ENCODE measurements at regions not wholly inside any gene's neighbourhood (a gene's known extent, or its start where the extent isn't known, plus 50 kb on each side); places are given as distances from the start of the nearest gene placed in this dataset.
A peak's percentile ranks its signal among the peaks of the same experiment; 100 is the strongest.

DNA sequence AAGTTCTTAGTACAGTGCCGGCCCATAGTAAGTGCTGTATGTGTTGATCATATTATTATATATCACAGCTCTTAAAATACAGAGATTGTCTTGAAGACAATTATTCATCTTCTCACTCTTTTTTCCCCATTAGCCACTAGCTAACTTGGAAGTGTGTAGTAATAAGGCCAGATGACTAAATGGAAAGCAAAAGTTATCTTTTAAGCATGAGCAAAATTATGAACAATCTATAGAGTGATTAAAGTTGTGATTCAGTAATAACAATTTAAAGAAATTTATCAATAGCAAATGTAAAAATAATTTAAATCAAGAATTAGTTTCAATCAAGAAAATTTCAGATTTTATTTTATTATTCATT is 630.9 kb upstream of the TBL1XR1 start:
- no peaks in the 10 kb centered on the region for H3K36me3 ChIP-seq (ENCODE audit: control insufficient read depth in 4 of 4, insufficient read depth in 3 of 4, low read depth in 1 of 4, low read length in 3 of 4)
- H3K9me3 ChIP-seq (ENCODE audit: control insufficient read depth in 4 of 4, low read length in 3 of 4) = no peaks in the 10 kb centered on the region
- H3K4me3 ChIP-seq (ENCODE audit: low read depth in 1 of 3, low read length in 3 of 3) = peak overlapping the region; percentile 32 to 66 (median 59)
- peak overlapping the region; percentile 90 to 96 for H3K27ac ChIP-seq (ENCODE audit: low read depth in 1 of 2, low read length in 2 of 2)
- peaks cover 11 to 37% (median 27%) of the 10 kb centered on the region in 4 donors for H3K4me1 ChIP-seq (ENCODE audit: control insufficient read depth in 4 of 4, insufficient read depth in 4 of 4, low read length in 3 of 4)
- no peaks in the 10 kb centered on the region for H3K27me3 ChIP-seq (ENCODE audit: control insufficient read depth in 4 of 4, insufficient read depth in 4 of 4, low read length in 3 of 4)
- TF ChIP-seq, protein P1, sequence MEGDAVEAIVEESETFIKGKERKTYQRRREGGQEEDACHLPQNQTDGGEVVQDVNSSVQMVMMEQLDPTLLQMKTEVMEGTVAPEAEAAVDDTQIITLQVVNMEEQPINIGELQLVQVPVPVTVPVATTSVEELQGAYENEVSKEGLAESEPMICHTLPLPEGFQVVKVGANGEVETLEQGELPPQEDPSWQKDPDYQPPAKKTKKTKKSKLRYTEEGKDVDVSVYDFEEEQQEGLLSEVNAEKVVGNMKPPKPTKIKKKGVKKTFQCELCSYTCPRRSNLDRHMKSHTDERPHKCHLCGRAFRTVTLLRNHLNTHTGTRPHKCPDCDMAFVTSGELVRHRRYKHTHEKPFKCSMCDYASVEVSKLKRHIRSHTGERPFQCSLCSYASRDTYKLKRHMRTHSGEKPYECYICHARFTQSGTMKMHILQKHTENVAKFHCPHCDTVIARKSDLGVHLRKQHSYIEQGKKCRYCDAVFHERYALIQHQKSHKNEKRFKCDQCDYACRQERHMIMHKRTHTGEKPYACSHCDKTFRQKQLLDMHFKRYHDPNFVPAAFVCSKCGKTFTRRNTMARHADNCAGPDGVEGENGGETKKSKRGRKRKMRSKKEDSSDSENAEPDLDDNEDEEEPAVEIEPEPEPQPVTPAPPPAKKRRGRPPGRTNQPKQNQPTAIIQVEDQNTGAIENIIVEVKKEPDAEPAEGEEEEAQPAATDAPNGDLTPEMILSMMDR (IDR thresholded peaks at IDR 0.05; ENCODE audit: low read depth, low read length, missing input control) = no peak
- no peak for TF ChIP-seq NR2F2 (IDR thresholded peaks at IDR 0.05)
- no peak for TF ChIP-seq HNF4A (conservative IDR thresholded peaks at IDR 0.05)
- no peak for TF ChIP-seq FOXA1 (IDR thresholded peaks at IDR 0.05)
- TF ChIP-seq YY1 (IDR thresholded peaks at IDR 0.05) = no peak
- WGBS = 29% methylated on average over 1 of the region's 1 CpG
- H3K9ac ChIP-seq (ENCODE audit: low read depth in 1 of 2, low read length in 2 of 2) = peak overlapping the region; percentile 73 to 92
- DNase-seq (ENCODE audit: low spot score) = no peak

DNA sequence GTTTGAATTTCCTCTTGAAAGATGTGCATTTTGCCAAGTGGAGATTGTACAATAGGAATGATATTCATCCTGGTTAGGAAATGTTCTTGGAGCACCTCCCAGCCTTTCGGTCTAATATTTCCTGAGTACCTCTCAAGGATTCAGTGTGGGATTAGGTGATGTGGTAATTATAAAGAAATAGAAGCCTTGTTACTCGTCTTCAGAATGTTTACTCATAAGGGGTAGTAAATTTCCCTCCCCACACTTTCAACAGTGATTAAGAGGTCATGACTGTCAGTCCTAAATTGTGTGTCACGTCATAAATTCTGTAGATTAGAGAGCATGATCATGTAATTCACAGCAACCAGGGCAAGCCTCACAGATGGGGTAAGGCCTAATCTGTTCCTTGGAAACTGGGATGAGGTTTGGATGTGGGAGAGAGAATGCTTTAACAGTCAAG is 633.1 kb upstream of the TBL1XR1 start:
- no peak overlapping the region for H3K9ac ChIP-seq (ENCODE audit: low read depth in 1 of 2, low read length in 2 of 2)
- peaks cover 0 to 21% (median 12%) of the 10 kb centered on the region in 4 donors for H3K4me1 ChIP-seq (ENCODE audit: control insufficient read depth in 4 of 4, insufficient read depth in 4 of 4, low read length in 3 of 4)
- peak overlapping the region in 1 of 2 donors; percentile 2 for H3K27ac ChIP-seq (ENCODE audit: low read depth in 1 of 2, low read length in 2 of 2)
- H3K36me3 ChIP-seq (ENCODE audit: control insufficient read depth in 4 of 4, insufficient read depth in 3 of 4, low read depth in 1 of 4, low read length in 3 of 4) = no peaks in the 10 kb centered on the region
- H3K9me3 ChIP-seq (ENCODE audit: control insufficient read depth in 4 of 4, low read length in 3 of 4) = no peaks in the 10 kb centered on the region
- DNase-seq (ENCODE audit: low spot score) = no peak
- WGBS = 46% methylated on average over 3 of the region's 3 CpGs
- no peak overlapping the region for H3K4me3 ChIP-seq (ENCODE audit: low read depth in 1 of 3, low read length in 3 of 3)
- H3K27me3 ChIP-seq (ENCODE audit: control insufficient read depth in 4 of 4, insufficient read depth in 4 of 4, low read length in 3 of 4) = no peaks in the 10 kb centered on the region
- TF ChIP-seq HNF4A (conservative IDR thresholded peaks at IDR 0.05) (peak in 1 of 2 donors; percentile 20), JUND (IDR thresholded peaks at IDR 0.05) (no peak), RXRA (IDR thresholded peaks at IDR 0.05) (peak in 1 of 2 donors; percentile 13), TAF1 (conservative IDR thresholded peaks at IDR 0.05) (no peak), NR2F2 (IDR thresholded peaks at IDR 0.05) (no peak), RAD21 (IDR thresholded peaks at IDR 0.05) (peak; percentile 25 to 28)
- TF ChIP-seq, protein P2, sequence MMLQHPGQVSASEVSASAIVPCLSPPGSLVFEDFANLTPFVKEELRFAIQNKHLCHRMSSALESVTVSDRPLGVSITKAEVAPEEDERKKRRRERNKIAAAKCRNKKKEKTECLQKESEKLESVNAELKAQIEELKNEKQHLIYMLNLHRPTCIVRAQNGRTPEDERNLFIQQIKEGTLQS (IDR thresholded peaks at IDR 0.05) = no peak

DNA sequence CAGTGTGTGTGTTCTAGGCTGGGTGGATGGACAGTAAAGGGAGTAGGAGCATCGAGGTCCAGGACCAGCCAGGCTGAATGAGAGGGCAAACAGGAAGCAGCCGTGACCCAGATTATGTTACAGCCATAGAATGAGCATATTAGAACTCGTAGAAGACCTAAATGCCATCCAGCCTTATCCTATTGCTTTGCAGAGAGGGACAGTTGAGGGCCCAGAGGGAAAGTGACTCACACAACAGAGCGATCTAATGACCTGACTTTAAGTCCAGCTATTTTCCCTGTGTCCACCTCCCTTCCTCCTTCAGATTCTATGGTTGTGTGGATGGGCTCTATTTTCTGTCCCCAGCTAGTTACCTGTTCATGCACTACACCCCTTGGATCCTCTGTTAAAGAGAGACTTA is 634.1 kb upstream of the TBL1XR1 start:
- 96% methylated on average over 4 of the region's 4 CpGs for WGBS
- TF ChIP-seq HNF4G (IDR thresholded peaks at IDR 0.05) = no peak
- TF ChIP-seq, protein P3, sequence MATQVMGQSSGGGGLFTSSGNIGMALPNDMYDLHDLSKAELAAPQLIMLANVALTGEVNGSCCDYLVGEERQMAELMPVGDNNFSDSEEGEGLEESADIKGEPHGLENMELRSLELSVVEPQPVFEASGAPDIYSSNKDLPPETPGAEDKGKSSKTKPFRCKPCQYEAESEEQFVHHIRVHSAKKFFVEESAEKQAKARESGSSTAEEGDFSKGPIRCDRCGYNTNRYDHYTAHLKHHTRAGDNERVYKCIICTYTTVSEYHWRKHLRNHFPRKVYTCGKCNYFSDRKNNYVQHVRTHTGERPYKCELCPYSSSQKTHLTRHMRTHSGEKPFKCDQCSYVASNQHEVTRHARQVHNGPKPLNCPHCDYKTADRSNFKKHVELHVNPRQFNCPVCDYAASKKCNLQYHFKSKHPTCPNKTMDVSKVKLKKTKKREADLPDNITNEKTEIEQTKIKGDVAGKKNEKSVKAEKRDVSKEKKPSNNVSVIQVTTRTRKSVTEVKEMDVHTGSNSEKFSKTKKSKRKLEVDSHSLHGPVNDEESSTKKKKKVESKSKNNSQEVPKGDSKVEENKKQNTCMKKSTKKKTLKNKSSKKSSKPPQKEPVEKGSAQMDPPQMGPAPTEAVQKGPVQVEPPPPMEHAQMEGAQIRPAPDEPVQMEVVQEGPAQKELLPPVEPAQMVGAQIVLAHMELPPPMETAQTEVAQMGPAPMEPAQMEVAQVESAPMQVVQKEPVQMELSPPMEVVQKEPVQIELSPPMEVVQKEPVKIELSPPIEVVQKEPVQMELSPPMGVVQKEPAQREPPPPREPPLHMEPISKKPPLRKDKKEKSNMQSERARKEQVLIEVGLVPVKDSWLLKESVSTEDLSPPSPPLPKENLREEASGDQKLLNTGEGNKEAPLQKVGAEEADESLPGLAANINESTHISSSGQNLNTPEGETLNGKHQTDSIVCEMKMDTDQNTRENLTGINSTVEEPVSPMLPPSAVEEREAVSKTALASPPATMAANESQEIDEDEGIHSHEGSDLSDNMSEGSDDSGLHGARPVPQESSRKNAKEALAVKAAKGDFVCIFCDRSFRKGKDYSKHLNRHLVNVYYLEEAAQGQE (IDR thresholded peaks at IDR 0.05) = no peak
- TF ChIP-seq, protein P1 (IDR thresholded peaks at IDR 0.05; ENCODE audit: low read depth, low read length, missing input control) = no peak

More for the DNA sequence above, 634.1 kb upstream of the TBL1XR1 start:
- no peak overlapping the region for H3K4me3 ChIP-seq (ENCODE audit: low read depth in 1 of 3, low read length in 3 of 3)
- no peaks in the 10 kb centered on the region for H3K27me3 ChIP-seq (ENCODE audit: control insufficient read depth in 4 of 4, insufficient read depth in 4 of 4, low read length in 3 of 4)
- peaks cover 0 to 18% (median 11%) of the 10 kb centered on the region in 4 donors for H3K4me1 ChIP-seq (ENCODE audit: control insufficient read depth in 4 of 4, insufficient read depth in 4 of 4, low read length in 3 of 4)
- peak overlapping the region in 1 of 2 donors; percentile 2 for H3K27ac ChIP-seq (ENCODE audit: low read depth in 1 of 2, low read length in 2 of 2)
- DNase-seq (ENCODE audit: low spot score) = no peak
- H3K9me3 ChIP-seq (ENCODE audit: control insufficient read depth in 4 of 4, low read length in 3 of 4) = no peaks in the 10 kb centered on the region
- H3K9ac ChIP-seq (ENCODE audit: low read depth in 1 of 2, low read length in 2 of 2) = no peak overlapping the region
- no peaks in the 10 kb centered on the region for H3K36me3 ChIP-seq (ENCODE audit: control insufficient read depth in 4 of 4, insufficient read depth in 3 of 4, low read depth in 1 of 4, low read length in 3 of 4)
